NCI-H2196 (cell line): ENCODE measurements at regions not wholly inside any gene's neighbourhood (a gene's known extent, or its start where the extent isn't known, plus 50 kb on each side); places are given as distances from the start of the nearest gene placed in this dataset.

Source experiments
- DNase-seq: peaks from one replicate; lab custom pipeline; 2025; ENCODE audit not compliant: unreplicated experiment; lab: John Stamatoyannopoulos, UW

GRCh38 chr2:206845877-206846276 lies 80.5 kb downstream of the FASTKD2 start:
- no peak for DNase-seq

GRCh38 chr2:206846331-206846730 lies 80.9 kb downstream of the FASTKD2 start:
- DNase-seq, result no peak

DNA sequence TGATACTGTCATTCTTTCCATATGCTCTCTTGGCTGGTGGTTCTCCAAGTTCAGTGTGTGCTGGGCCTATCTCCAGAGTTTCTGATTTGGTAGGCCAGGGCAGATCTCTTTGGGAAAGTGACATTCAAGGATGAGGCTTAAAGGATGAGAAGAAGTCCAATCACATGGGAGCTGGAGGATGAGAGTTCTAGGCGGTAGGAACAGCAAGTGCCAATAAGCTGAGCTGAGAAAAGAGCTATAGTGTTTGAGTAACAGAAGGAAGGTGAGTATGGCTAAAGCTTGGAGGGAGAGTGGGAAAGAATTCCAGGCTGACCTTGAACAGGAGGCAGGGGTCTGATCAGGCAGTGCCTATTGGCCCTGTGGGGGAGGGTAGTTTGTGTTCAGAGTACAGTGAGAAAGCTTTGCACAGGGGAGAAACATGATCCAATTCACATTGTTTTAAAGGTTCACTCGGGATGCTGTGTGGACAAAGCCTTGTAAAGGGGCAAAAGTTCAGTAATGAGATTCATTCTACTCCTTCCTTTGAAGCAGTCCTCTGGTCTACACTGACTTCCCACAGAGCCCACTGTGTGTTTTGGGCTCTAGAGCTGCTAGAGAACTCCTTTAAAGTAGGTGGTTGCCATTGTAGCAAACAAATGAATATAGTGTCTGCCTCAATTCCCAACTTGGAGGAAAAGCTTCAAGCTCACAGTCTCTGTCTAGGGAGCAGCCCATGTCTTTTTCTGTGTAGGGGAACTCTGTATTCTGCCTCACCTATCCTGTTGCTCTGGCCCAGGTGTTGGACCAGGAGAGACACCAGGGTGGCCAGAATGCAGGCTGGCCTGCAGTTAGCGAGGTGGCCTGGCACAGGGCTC lies 81.8 kb downstream of the FASTKD2 start:
- no peak for DNase-seq

- DNase-seq, result no peak
Measured at GRCh38 chr2:206850369-206850768, 85.0 kb downstream of the FASTKD2 start.

GRCh38 chr2:206851521-206851920 lies 86.1 kb downstream of the FASTKD2 start:
- no peak for DNase-seq

- no peak for DNase-seq
Measured at GRCh38 chr2:206853915-206854314, 85.4 kb upstream of the CPO start.

- DNase-seq, result no peak
Measured at GRCh38 chr2:206855585-206856433, 83.5 kb upstream of the CPO start.

DNA sequence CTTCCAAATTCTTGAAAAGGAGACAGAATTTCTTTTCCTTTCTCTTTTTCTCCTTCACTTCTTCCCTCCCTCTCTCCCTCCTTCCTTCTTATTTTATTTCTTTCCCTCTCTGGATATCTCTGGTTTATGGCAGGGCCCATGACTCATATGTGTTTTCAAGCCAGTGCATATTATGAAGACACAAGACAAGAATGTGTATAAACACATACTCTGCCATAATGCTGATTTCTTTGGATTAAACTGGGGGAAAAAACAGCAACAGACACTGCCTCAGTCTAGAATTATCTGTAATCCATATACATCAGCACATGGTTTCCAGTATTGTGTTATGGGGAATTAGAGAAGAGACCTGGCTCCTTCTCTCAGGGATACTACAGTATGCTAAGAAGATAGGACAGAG lies 82.8 kb upstream of the CPO start:
- DNase-seq, result no peak

GRCh38 chr2:206858687-206859329 lies 80.5 kb upstream of the CPO start:
- DNase-seq, result no peak

DNA sequence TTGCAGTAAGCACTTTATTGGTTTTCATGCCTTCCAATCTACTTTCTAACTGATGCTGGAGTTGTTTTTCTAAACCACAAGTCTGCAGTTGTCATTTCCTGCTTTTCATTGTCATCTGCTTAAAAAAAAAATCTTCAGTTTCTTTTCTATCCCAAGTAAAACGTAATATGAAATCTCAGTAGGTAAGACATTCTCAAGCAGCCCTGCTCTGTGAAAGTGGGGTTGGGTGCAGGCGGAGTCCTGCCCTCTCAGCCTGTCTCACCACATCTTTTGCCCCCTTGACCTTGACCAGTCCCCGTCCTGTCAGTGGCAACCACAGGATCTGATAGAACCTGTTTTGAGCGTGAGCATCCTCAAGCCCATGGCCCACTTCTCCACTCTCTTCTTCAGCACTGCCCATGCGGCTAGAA lies 80.0 kb upstream of the CPO start:
- DNase-seq, result no peak

- no peak for DNase-seq
Measured at GRCh38 chr2:206863196-206863595, 76.1 kb upstream of the CPO start.

GRCh38 chr2:206863716-206864115 lies 75.6 kb upstream of the CPO start:
- no peak for DNase-seq

GRCh38 chr2:206867006-206867405 lies 72.3 kb upstream of the CPO start:
- DNase-seq, result peak; percentile 3

DNA sequence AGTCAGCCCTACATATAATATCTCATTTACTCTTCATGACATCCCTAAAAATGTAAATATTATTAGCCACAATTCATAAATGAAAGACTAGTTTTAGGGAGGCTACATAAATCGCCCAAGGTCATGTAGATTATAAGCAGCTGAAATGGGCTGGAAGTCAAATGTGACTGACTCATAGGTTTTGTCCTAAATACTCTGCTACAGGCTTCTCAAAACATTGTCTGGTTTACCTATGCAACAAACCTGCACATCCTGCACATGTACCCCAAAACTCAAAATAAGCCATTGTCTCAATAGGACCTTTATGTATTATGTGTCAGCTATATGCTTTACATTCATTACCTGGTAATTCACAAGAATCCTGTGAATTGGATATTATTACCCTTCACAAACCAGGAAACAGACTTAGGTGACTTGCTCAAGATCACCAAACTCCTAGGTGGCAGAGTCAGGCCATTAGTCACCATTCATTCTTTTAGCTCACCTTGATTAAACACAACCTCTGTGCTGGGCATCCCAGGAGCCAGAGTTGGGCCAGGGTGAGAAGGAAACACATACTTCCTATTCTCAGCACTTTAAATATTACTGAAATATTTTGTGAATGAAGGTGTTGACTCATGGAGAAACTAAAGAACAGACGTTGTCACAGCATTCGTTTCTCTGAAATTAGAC lies 69.4 kb upstream of the CPO start:
- no peak for DNase-seq

- peak; percentile 69 for DNase-seq
Measured at GRCh38 chr2:206873423-206873822, 65.9 kb upstream of the CPO start.

DNA sequence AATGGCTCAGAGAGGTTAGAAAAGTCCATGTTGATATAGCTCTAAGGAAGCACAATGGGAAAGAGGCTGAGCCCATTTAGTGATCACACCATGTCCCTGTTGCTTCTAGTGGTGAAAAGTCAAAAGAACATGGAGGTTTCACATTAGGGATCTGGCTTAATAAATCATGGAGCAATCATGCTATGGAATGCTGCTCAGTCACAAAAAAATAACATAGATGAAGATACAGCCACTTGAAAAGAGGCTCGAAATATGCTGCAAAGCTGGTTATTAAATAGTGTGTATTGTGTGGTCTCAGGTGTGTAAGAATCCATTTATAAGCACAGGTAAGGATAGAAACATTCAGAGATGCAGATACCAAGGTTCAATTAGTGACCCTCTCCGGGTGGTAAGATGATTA lies 63.6 kb upstream of the CPO start:
- no peak for DNase-seq

GRCh38 chr2:206876216-206876860 lies 63.0 kb upstream of the CPO start:
- DNase-seq, result no peak

- peak; percentile 23 for DNase-seq
Measured at GRCh38 chr2:206881708-206882410, 57.5 kb upstream of the CPO start.

DNA sequence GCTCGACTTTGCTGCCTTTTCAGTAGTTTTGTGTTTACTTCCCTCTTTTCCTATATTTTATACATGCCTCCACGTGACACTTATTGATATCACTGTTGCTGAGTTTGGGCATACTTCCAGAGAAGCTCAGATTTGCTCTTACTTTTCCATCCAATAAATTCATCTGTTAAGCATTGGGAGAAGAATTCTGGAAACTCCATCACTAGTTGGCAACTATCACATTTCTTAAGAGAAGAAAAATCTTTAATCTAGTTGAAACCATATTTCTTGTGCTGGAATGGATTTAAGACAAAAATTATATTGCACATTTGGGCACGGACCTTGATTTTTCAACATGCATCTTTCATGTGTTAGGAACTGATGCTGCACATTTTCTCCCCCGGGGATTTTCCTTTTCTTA lies 52.6 kb upstream of the CPO start:
- DNase-seq, result no peak

DNA sequence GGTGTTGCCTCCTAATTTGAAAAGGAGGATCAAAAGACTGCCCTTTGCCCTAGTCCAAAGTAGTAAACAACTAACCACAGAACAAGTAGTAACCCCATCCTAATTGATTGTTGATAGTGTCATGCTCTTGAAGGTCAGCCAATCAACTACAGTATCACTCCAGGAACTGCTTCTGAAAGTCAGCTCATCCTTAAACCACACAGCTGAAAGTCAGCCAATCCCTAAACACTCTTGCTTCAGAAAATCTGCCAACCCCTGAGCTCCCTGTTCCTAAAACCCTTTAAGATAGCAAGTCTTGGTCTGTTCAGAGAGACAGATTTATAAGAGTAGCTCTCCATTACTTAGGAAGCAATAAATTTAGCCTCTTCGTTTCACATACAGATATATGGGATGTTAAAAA lies 51.6 kb upstream of the CPO start:
- DNase-seq, result no peak
